Choroid plexus epithelial cell (primary cell): ENCODE measurements at regions not wholly inside any gene's neighbourhood (a gene's known extent, or its start where the extent isn't known, plus 50 kb on each side); places are given as distances from the start of the nearest gene placed in this dataset.

Experiments used
- DNase-seq: peaks from one replicate; pipeline ENCODE4 v3.0.0-alpha.2; 2010; ENCODE audit warnings: low read depth
- H3K4me3 ChIP-seq: 2 replicates; pipeline ENCODE4 v1.5.1; 2011; ENCODE audit warnings: low read depth, mild to moderate bottlenecking, control low read depth, low read length, moderate library complexity
- TF ChIP-seq, protein P1 (sequence below): conservative IDR thresholded peaks from 2 replicates; pipeline ENCODE4 v1.5.1; 2011; ENCODE audit warnings: low read depth, mild to moderate bottlenecking, control low read depth, inconsistent platforms, low read length, moderate library complexity

DNA sequence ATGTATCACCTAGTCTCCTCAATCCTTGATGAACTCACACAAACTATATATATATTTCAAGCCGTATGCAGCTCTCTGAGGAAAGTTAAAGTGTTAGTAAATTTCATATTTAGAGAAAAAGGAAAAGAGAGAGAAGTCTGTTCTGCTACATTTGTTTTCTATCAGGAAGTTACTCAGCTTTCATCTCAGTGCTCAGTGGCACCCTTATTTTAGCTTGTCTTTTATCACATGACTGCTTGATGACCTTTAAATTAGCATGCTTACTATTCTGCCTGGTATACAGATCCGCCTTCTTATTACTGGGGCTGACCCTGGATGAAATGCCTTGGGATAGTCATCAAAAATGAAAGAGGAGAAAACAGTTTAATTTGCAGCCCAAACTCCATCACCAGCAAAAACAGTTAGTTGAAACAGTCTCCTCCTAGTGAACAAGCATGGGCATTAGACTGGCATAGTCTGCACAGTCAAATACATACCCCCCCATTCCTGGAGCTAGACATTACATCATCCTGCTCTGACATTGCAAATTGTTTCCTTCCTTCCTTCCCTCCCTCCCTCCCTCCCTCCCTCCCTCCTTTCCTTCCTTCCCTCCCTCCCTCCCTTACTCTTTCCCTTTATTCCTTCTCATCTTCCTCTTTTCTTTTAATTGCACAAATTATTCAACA, 215.7 kb downstream of the TMEM182 start:
- no peak overlapping the region for H3K4me3 ChIP-seq
- TF ChIP-seq, protein P1, sequence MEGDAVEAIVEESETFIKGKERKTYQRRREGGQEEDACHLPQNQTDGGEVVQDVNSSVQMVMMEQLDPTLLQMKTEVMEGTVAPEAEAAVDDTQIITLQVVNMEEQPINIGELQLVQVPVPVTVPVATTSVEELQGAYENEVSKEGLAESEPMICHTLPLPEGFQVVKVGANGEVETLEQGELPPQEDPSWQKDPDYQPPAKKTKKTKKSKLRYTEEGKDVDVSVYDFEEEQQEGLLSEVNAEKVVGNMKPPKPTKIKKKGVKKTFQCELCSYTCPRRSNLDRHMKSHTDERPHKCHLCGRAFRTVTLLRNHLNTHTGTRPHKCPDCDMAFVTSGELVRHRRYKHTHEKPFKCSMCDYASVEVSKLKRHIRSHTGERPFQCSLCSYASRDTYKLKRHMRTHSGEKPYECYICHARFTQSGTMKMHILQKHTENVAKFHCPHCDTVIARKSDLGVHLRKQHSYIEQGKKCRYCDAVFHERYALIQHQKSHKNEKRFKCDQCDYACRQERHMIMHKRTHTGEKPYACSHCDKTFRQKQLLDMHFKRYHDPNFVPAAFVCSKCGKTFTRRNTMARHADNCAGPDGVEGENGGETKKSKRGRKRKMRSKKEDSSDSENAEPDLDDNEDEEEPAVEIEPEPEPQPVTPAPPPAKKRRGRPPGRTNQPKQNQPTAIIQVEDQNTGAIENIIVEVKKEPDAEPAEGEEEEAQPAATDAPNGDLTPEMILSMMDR = no peak
- DNase-seq = no peak

DNA sequence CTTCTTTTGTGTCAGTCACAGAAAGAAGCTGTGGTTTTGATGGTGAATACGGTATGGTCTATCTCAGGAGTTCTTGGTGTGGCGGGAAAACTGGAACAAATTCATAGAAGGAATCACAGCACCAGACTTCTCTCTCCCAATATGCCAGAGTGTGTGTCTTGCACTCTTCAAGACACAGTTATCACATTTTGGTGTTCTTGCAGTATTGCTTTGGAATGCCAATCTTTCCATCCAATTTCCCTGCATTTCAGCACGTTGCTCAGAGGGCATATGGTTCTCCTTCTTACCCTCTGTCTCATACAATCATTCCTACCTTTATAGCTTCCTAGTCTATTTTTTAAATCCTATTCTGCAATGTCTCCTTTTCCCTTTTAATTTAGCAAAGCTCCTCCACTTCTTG, 216.3 kb downstream of the TMEM182 start:
- TF ChIP-seq, protein P1 = no peak
- no peak for DNase-seq
- no peak overlapping the region for H3K4me3 ChIP-seq

DNA sequence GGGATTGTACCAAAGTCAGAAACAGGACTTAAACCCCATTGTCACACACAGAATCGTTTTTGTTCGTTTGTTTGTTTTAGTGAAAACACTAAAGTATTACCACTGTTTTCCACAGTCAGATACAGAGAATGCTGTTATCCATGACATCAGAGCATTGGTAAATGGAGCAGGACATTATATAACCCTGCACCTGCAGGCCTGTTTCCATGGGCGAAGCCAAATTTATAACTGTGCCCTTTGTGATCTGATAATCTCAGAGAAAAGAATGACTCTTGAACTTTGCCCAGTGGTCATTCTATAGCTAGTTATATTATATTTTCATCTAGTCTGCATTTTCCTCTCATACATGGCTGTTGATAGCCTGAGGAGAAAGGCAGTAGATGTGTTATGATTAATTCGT, 217.6 kb downstream of the TMEM182 start:
- TF ChIP-seq, protein P1 = no peak
- DNase-seq = no peak
- no peak overlapping the region for H3K4me3 ChIP-seq

DNA sequence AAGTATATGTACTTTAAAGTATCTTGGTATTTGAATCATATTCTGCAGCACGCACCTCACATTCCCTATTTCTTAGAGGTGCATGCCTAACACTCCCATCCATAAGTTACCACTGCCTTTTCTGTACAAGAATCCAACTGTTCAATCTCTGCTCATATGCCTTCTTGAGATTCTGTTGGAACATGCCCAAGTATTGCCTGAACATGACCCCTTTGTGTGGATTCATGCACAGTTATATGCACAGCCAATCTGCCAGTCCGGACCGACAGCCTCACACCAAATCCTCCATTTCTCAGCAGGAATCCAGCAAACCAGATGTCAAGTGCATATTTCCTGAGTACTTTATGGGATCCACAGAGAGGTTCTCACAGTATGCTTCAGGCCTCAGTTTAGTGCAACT, 222.0 kb downstream of the TMEM182 start:
- H3K4me3 ChIP-seq = no peak overlapping the region
- no peak for DNase-seq
- TF ChIP-seq, protein P1 = no peak

DNA sequence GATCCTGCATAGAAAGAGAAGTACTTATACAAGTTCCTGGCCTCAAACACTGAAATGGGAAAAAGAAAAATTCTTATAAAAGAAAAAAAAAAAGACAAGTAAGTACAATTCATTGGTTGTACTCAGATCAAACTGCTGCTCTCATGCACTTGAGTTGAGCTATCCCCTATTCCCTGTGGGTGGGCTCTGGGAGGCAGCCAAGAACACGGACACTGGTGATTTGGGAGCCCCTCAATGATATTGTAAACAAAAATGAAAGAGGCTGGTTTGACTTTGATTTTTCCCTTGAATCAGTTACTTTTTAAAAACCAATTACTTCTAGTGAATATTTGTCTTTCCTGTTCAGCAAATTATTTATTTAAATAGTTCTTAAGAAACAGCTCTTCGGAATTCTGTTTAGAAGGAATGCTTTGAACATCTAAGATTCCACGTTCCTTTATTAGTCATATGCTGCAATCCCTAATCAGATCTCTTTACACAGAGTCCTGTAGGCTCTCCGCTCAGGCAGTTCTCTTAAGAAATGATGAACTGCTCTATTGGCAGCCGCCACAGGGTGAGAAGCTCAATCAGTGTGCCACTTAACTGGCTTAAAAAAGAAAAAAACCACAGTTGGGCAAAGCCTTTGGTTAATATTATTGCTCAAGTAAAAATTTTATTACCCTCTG, 225.1 kb downstream of the TMEM182 start:
- TF ChIP-seq, protein P1 = no peak
- no peak overlapping the region for H3K4me3 ChIP-seq
- DNase-seq = no peak

DNA sequence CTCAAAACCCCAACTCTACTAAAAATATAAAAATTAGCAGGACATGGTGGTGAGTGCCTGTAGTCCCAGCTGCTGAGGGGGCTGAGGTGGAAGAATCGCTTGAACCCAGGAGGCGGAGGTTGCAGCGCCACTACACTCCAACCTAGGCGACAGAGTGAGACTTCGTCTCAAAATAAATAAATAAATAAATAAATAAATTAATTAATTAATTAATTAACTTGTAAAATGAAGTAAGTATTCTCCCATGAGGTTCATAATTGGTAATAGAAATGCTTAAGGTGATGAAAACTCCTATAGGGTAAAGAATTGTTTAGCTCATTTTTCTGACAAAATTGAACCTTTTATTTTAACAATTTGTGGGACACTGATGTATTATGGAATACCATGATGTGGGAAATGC, 230.8 kb downstream of the TMEM182 start:
- DNase-seq = no peak
- TF ChIP-seq, protein P1 = no peak
- no peak overlapping the region for H3K4me3 ChIP-seq

DNA sequence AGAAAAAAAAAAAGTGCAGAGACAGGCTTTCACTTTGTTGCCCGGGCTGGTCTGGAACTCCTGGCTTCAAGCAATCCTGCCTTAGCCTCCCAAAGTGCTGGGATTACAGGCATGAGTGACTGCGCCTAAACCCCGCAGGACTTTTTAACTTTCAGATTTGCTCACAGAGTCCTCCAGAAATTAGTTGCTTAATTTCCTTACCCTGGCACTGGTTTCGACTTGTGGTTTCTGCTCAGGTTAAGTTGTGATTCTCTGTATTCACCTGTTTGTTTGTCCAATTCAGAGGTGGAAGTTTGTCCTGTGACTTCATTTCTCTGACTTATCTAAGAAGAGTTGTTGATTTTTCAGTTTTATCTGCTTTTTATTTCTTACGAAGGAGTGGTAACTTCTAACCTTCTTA, 238.1 kb downstream of the TMEM182 start:
- DNase-seq = no peak
- TF ChIP-seq, protein P1 = no peak
- no peak overlapping the region for H3K4me3 ChIP-seq
